HCT116 (cell line): ENCODE measurements at regions not wholly inside any gene's neighbourhood (a gene's known extent, or its start where the extent isn't known, plus 50 kb on each side); places are given as distances from the start of the nearest gene placed in this dataset.

Source experiments
- ATAC-seq: fragments of 200-7000 bp; cut with Tn5 transposase; 2 replicates; pipeline ENCODE4 v1.9.1; 2020; ENCODE audit warnings: mild to moderate bottlenecking, moderate library complexity
- BruUV-seq: library from RNA; stranded (reverse); fragments of 400-500 nt; replicated peaks from 2 replicates; lab custom pipeline; 2021; lab: Mats Ljungman, UMichigan
- CTCF ChIA-PET: fragments of 300-600 bp; sonication (Branson Sonifier 250); formaldehyde crosslinking; loops from one replicate; lab custom pipeline; 2021; ENCODE audit warnings: antibody characterized with exemption; lab: Charles Lee
- POLR2A ChIA-PET: fragments of 300-600, 350-600 bp; sonication (Branson Sonifier 250); formaldehyde crosslinking; loops from one replicate; lab custom pipeline; 2021; ENCODE audit warnings: antibody characterized with exemption; lab: Charles Lee
- RAD21 ChIA-PET, 2 experiments: fragments of 300-600 bp; sonication (Branson Sonifier 250); formaldehyde crosslinking; loops; one replicate each; lab custom pipeline; 2023; ENCODE audit warnings: low total read pairs in 2 of 2; ENCODE audit not compliant: uncharacterized antibody in 2 of 2, unreplicated experiment in 2 of 2, low non-redundant PET in 1 of 2; lab: Charles Lee
- DNase-seq: peaks from one replicate; pipeline ENCODE4 v3.0.0-alpha.2; 2010; ENCODE audit warnings: low read depth, low spot score
- H2AFZ ChIP-seq: fragments of 200-600 bp; shearing (Covaris generic), sonication (generic); 2 replicates; pipeline ENCODE4 v1.6.1; 2017; ENCODE audit warnings: low read depth, mixed run types, mixed read lengths, antibody characterized with exemption, low read length; ENCODE audit not compliant: poor library complexity, severe bottlenecking
- H3K27ac ChIP-seq: 2 replicates; pipeline ENCODE4 v1.5.1; 2012; ENCODE audit warnings: low read depth, low read length
- H3K27me3 ChIP-seq: fragments of 200-600 bp; sonication (generic); 2 replicates; pipeline ENCODE4 v1.6.1; 2016; ENCODE audit warnings: mixed run types, low read length, mixed read lengths; ENCODE audit not compliant: insufficient read depth
- H3K36me3 ChIP-seq, 2 experiments: fragments of 200-500 bp in 1 of 2; fragments of 200-600 bp in 1 of 2; sonication (Bioruptor generic) in 1 of 2; sonication (generic) in 1 of 2; 2 replicates each; pipeline versions ENCODE4 v1.5.1 to v1.6.1; 2014 to 2016; ENCODE audit warnings: low read length in 2 of 2, inconsistent platforms in 1 of 2, mixed read lengths in 1 of 2, mixed run types in 1 of 2; ENCODE audit not compliant: insufficient read depth in 2 of 2, control insufficient read depth in 1 of 2
- H3K4me1 ChIP-seq, 2 experiments: fragments of 200-600 bp in 1 of 2; sonication (generic) in 1 of 2; 2 replicates each; pipeline versions ENCODE4 v1.5.1 to v1.6.1; 2012 to 2017; ENCODE audit warnings: low read length in 2 of 2, inconsistent platforms in 1 of 2, mild to moderate bottlenecking in 1 of 2, mixed read lengths in 1 of 2, mixed run types in 1 of 2, moderate library complexity in 1 of 2; ENCODE audit not compliant: insufficient read depth in 2 of 2, control insufficient read depth in 1 of 2
- H3K4me2 ChIP-seq: fragments of 200-600 bp; sonication (generic); 2 replicates; pipeline ENCODE4 v1.6.1; 2017; ENCODE audit warnings: mixed run types, low read length, mixed read lengths
- H3K4me3 ChIP-seq, 2 experiments: fragments of 200-600 bp in 1 of 2; sonication (generic) in 1 of 2; replicated peaks in 1 of 2; 2 replicates each; pipeline ENCODE4 v1.5.1; 2011 to 2016; ENCODE audit warnings: low read length in 2 of 2, control low read depth in 1 of 2, low read depth in 1 of 2, mild to moderate bottlenecking in 1 of 2, mixed read lengths in 1 of 2, mixed run types in 1 of 2
- H3K79me2 ChIP-seq: fragments of 200-600 bp; sonication (generic); 2 replicates; pipeline ENCODE4 v1.6.1; 2017; ENCODE audit warnings: mild to moderate bottlenecking, mixed run types, low read length, moderate library complexity, mixed read lengths; ENCODE audit not compliant: insufficient read depth
- H3K9ac ChIP-seq: fragments of 200-600 bp; sonication (generic); 2 replicates; pipeline ENCODE4 v1.6.1; 2016; ENCODE audit warnings: low read length, mixed read lengths
- H3K9me2 ChIP-seq: fragments of 200-600 bp; sonication (generic), shearing (Covaris generic); 2 replicates; pipeline ENCODE4 v1.6.1; 2017; ENCODE audit warnings: mixed run types, mild to moderate bottlenecking, moderate library complexity; ENCODE audit not compliant: insufficient read depth
- H3K9me3 ChIP-seq, 2 experiments: fragments of 200-500 bp in 1 of 2; fragments of 200-600 bp in 1 of 2; sonication (Bioruptor generic) in 1 of 2; sonication (generic) in 1 of 2; 2 replicates each; pipeline ENCODE4 v1.6.1; 2014 to 2017; ENCODE audit warnings: low read length in 2 of 2, mixed read lengths in 2 of 2, inconsistent platforms in 1 of 2, low read depth in 1 of 2, mild to moderate bottlenecking in 1 of 2, mixed run types in 1 of 2, moderate library complexity in 1 of 2; ENCODE audit not compliant: control insufficient read depth in 1 of 2, insufficient read depth in 1 of 2
- H4K20me1 ChIP-seq: fragments of 200-600 bp; sonication (generic), shearing (Covaris generic); 2 replicates; pipeline ENCODE4 v1.6.1; 2017; ENCODE audit warnings: mixed run types, mild to moderate bottlenecking, moderate library complexity; ENCODE audit not compliant: insufficient read depth
- EZH2phosphoT487 ChIP-seq: fragments of 200-600 bp; IDR thresholded peaks from 2 replicates; pipeline ENCODE4 v1.6.1; 2018; ENCODE audit warnings: antibody characterized with exemption, borderline replicate concordance
- RAD21 ChIP-seq: IDR thresholded peaks from 2 replicates; pipeline ENCODE4 v1.6.1; 2012; ENCODE audit warnings: low read depth, mild to moderate bottlenecking
- SRF ChIP-seq: IDR thresholded peaks from 2 replicates; pipeline ENCODE4 v1.6.1; 2012; ENCODE audit warnings: low read depth
- TCF7L2 ChIP-seq: IDR thresholded peaks from 2 replicates; pipeline ENCODE4 v1.7.0; 2011; ENCODE audit warnings: borderline replicate concordance, inconsistent platforms; ENCODE audit not compliant: insufficient read depth, insufficient read length; ENCODE audit errors: extremely low read depth
- YY1 ChIP-seq: IDR thresholded peaks from 2 replicates; pipeline ENCODE4 v1.6.1; 2011; ENCODE audit warnings: low read length, low read depth, moderate library complexity, mild to moderate bottlenecking; ENCODE audit not compliant: insufficient replicate concordance; ENCODE audit errors: extremely low read depth
- ZNF274 ChIP-seq: fragments of 200-500 bp; sonication (Bioruptor generic); IDR thresholded peaks from 2 replicates; pipeline ENCODE4 v1.6.1; 2014; ENCODE audit warnings: mild to moderate bottlenecking, low read depth, low read length, inconsistent platforms
- intact Hi-C: fragments of 100-400 bp; cut with micrococcal nuclease; formaldehyde crosslinking; loops from 2 replicates; pipeline ENCODE4 v1.10.0; 2022
- TF ChIP-seq, protein P1 (sequence below): IDR thresholded peaks from 2 replicates; pipeline ENCODE4 v1.6.1; 2012
- TF ChIP-seq, protein P2 (sequence below), 3 experiments: fragments of 200-600 bp in 1 of 3; sonication (generic) in 1 of 3; IDR thresholded peaks in 2 of 3; conservative IDR thresholded peaks in 1 of 3; 2 replicates each; pipeline ENCODE4 v1.5.1; 2012 to 2017; ENCODE audit warnings: low read depth in 2 of 3, low read length in 2 of 3, antibody characterized with exemption in 1 of 3, borderline replicate concordance in 1 of 3, control low read depth in 1 of 3, mild to moderate bottlenecking in 1 of 3, mixed read lengths in 1 of 3, mixed run types in 1 of 3, moderate library complexity in 1 of 3; ENCODE audit not compliant: insufficient read depth in 1 of 3

DNA sequence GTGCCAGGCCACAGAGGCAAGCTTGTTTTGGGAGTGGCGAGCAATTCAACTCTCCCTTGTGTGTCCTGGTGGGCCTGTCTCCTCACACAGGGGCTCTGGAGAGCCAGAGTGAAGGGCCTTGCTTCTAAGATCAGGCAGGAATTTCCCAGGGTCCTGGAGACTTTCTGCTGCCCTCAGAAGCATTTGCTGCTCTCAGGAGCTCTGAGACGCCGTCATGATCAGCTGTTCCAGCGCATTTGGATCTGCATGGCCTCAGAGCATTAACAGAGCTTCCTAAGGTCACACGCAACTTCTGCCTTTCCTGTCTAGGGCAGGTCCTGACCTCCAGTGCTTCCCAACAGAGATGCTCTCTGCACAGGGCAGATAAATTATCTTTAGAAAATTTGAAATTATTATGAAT, 52.2 kb upstream of the C10orf90 start:
- intact Hi-C loops: no loop called here
- CTCF ChIA-PET: no interaction called here
- no peak overlapping the region for H3K9ac ChIP-seq
- H3K9me2 ChIP-seq: no peaks in the 10 kb centered on the region
- no peaks in the 10 kb centered on the region for H3K79me2 ChIP-seq
- no peak overlapping the region for H2AFZ ChIP-seq
- no TSS peak for BruUV-seq
- H3K36me3 ChIP-seq: no peaks in the 10 kb centered on the region
- H3K4me1 ChIP-seq: no peaks in the 10 kb centered on the region
- TF ChIP-seq EZH2phosphoT487 (no peak), YY1 (no peak), RAD21 (no peak), TCF7L2 (no peak), ZNF274 (no peak), SRF (no peak)
- TF ChIP-seq, protein P1, sequence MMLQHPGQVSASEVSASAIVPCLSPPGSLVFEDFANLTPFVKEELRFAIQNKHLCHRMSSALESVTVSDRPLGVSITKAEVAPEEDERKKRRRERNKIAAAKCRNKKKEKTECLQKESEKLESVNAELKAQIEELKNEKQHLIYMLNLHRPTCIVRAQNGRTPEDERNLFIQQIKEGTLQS: no peak
- TF ChIP-seq, protein P2, sequence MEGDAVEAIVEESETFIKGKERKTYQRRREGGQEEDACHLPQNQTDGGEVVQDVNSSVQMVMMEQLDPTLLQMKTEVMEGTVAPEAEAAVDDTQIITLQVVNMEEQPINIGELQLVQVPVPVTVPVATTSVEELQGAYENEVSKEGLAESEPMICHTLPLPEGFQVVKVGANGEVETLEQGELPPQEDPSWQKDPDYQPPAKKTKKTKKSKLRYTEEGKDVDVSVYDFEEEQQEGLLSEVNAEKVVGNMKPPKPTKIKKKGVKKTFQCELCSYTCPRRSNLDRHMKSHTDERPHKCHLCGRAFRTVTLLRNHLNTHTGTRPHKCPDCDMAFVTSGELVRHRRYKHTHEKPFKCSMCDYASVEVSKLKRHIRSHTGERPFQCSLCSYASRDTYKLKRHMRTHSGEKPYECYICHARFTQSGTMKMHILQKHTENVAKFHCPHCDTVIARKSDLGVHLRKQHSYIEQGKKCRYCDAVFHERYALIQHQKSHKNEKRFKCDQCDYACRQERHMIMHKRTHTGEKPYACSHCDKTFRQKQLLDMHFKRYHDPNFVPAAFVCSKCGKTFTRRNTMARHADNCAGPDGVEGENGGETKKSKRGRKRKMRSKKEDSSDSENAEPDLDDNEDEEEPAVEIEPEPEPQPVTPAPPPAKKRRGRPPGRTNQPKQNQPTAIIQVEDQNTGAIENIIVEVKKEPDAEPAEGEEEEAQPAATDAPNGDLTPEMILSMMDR (IDR thresholded peaks at IDR 0.05 in 2 of 3, conservative IDR thresholded peaks at IDR 0.05 in 1 of 3; ENCODE audit: borderline replicate concordance in 1 of 3, insufficient read depth in 1 of 3, low read depth in 2 of 3, low read length in 2 of 3): no peak
- H3K27me3 ChIP-seq: peaks cover 60% of the 10 kb centered on the region
- H3K4me2 ChIP-seq: no peak overlapping the region
- ATAC-seq (no peak), DNase-seq (no peak)
- POLR2A ChIA-PET: no interaction called here
- H3K9me3 ChIP-seq: no peaks in the 10 kb centered on the region
- H3K27ac ChIP-seq: no peak overlapping the region
- no peaks in the 10 kb centered on the region for H4K20me1 ChIP-seq
- no peak overlapping the region for H3K4me3 ChIP-seq
- RAD21 ChIA-PET: interaction anchor here in 1 of 2 experiments (0.6 kb wide), 1 partner anchor 150 kb away, joined by 6 read pairs; no protein-coding TSS in a partner anchor
